Activated CD8-positive, alpha-beta T cell treated with anti-CD3 and anti-CD28 coated beads for 36 hours (primary cell): ENCODE measurements at regions not wholly inside any gene's neighbourhood (a gene's known extent, or its start where the extent isn't known, plus 50 kb on each side); places are given as distances from the start of the nearest gene placed in this dataset.

ENCODE experiments used
- ATAC-seq: fragments of 200-7000 bp; cut with Tn5 transposase; one replicate; pipeline ENCODE4 v1.10.0; 2021; ENCODE audit warnings: mild to moderate bottlenecking, moderate library complexity
- CTCF ChIA-PET: fragments of 350-600 bp; sonication (Branson Sonifier 250); formaldehyde crosslinking; loops from one replicate; lab custom pipeline; 2021; ENCODE audit warnings: antibody characterized with exemption; lab: Charles Lee
- POLR2A ChIA-PET: fragments of 350-600 bp; sonication (Branson Sonifier 250); formaldehyde crosslinking; loops from one replicate; lab custom pipeline; 2021; ENCODE audit warnings: antibody characterized with exemption; lab: Charles Lee
- DNase-seq: peaks from one replicate; pipeline ENCODE4 v3.0.0-alpha.2; 2020
- H3K27ac Mint-ChIP-seq: one replicate; pipeline ENCODE4 v1.8.0; 2021; ENCODE audit warnings: mild to moderate bottlenecking, mixed read lengths
- H3K27me3 Mint-ChIP-seq: one replicate; pipeline ENCODE4 v1.8.0; 2021; ENCODE audit warnings: mixed read lengths
- H3K36me3 Mint-ChIP-seq: one replicate; pipeline ENCODE4 v1.8.0; 2021; ENCODE audit warnings: low read depth, mixed read lengths
- H3K4me1 Mint-ChIP-seq: one replicate; pipeline ENCODE4 v1.8.0; 2021; ENCODE audit warnings: low read depth, mixed read lengths
- H3K4me3 Mint-ChIP-seq: one replicate; pipeline ENCODE4 v1.8.0; 2021; ENCODE audit warnings: mild to moderate bottlenecking, moderate library complexity, mixed read lengths
- H3K9me3 Mint-ChIP-seq: one replicate; pipeline ENCODE4 v1.8.0; 2021; ENCODE audit warnings: mixed read lengths
- intact Hi-C: fragments of 100-400 bp; cut with micrococcal nuclease; formaldehyde crosslinking; loops from one replicate; pipeline ENCODE4 v1.10.0; 2022
- TF ChIP-seq, protein P1 (sequence below): fragments of 200-600 bp; IDR thresholded peaks from one replicate; pipeline ENCODE4 v1.8.0; 2022; ENCODE audit warnings: antibody characterized with exemption, mild to moderate bottlenecking

DNA sequence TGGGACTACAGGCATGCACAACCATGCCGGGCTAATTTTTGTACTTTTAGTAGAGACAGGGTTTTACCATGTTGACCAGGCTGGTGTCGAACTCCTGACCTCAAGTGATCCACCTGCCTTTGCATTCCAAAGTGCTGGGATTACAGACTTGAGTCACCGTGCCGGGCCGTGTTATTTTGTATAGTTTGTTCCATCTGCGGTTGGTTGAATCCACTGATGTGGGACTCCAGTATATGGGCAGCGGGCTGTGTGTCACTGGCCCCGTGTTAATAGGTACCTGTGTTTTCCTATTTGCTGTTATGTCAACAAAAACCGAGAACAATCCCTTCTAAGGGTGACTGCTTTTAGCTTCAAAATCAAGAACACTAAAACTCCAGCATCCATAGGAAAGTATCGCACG is 297.6 kb upstream of the PITRM1 start:
- Mint-ChIP-seq H3K4me3 (no peak overlapping the region), H3K27me3 (peaks cover 9% of the 10 kb centered on the region), H3K9me3 (no peaks in the 10 kb centered on the region), H3K36me3 (no peaks in the 10 kb centered on the region), H3K27ac (no peak overlapping the region), H3K4me1 (peaks cover 35% of the 10 kb centered on the region)
- ChIA-PET POLR2A (no interaction called here), CTCF (no interaction called here)
- intact Hi-C loops: no loop called here
- TF ChIP-seq, protein P1, sequence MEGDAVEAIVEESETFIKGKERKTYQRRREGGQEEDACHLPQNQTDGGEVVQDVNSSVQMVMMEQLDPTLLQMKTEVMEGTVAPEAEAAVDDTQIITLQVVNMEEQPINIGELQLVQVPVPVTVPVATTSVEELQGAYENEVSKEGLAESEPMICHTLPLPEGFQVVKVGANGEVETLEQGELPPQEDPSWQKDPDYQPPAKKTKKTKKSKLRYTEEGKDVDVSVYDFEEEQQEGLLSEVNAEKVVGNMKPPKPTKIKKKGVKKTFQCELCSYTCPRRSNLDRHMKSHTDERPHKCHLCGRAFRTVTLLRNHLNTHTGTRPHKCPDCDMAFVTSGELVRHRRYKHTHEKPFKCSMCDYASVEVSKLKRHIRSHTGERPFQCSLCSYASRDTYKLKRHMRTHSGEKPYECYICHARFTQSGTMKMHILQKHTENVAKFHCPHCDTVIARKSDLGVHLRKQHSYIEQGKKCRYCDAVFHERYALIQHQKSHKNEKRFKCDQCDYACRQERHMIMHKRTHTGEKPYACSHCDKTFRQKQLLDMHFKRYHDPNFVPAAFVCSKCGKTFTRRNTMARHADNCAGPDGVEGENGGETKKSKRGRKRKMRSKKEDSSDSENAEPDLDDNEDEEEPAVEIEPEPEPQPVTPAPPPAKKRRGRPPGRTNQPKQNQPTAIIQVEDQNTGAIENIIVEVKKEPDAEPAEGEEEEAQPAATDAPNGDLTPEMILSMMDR: no peak
- ATAC-seq: no peak
- no peak for DNase-seq

DNA sequence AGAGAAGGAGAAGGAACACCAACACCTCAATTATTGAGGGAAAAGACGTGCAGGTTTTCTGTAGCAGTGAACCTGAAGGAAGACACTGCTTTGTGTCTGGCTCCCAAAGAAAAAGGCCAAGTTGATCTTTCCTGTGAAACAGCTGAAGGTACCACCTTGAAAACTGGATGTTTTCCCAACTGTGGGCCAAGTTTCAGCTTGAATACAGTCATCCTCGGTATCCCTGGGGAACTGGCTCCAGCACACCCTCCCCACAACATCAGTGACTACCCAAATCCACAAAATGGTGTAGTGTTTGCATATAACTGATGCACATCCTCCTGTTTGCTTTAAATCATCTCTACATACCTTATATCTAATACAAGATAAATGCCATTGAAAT is 297.0 kb upstream of the PITRM1 start:
- DNase-seq: no peak
- no peak overlapping the region for H3K4me3 Mint-ChIP-seq
- peaks cover 9% of the 10 kb centered on the region for H3K27me3 Mint-ChIP-seq
- no peaks in the 10 kb centered on the region for H3K9me3 Mint-ChIP-seq
- peaks cover 35% of the 10 kb centered on the region for H3K4me1 Mint-ChIP-seq
- POLR2A ChIA-PET: no interaction called here
- intact Hi-C loops: no loop called here
- CTCF ChIA-PET: no interaction called here
- H3K36me3 Mint-ChIP-seq: no peaks in the 10 kb centered on the region
- no peak overlapping the region for H3K27ac Mint-ChIP-seq
- TF ChIP-seq, protein P1: no peak
- ATAC-seq: no peak

DNA sequence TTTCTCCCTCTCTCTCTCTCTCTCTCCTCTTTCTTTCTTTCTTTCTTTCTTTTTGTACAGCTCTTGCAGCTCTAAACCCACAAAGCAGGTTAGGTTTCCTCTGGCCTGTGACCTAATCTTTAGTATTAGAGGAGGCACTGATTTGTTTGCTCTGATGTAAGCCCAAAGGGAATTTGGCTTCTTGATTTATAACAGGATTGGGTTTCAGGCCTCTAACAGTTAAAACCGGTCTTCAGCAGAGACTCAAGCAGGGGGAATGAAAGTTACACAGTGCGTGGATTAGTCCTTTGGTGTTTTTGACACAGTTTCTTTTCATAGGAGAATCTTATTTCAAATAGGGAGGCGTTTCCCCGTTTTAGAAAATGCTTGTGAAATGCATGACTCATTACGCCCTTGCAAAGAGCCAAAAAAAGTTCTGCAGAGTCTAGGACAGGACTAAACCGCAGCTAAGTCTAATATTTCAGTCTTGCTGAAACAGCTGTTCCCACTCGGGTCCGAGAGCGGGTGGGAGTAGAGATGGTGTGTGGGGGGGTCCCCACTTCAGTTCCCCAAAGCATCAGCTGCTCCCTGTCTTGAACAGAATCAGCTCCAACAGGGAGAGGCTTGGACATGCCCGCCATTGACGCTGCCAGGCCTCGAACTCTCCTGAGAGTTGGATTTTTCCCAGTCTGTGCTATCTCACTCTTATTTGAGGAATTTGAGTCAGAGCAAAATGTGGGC is 296.5 kb upstream of the PITRM1 start:
- ChIA-PET POLR2A (no interaction called here), CTCF (no interaction called here)
- Mint-ChIP-seq H3K36me3 (no peaks in the 10 kb centered on the region), H3K9me3 (no peaks in the 10 kb centered on the region), H3K4me3 (no peak overlapping the region), H3K4me1 (peaks cover 35% of the 10 kb centered on the region), H3K27me3 (peaks cover 7% of the 10 kb centered on the region), H3K27ac (peak overlapping the region; percentile 47)
- intact Hi-C loops: no loop called here
- no peak for DNase-seq
- no peak for ATAC-seq
- TF ChIP-seq, protein P1: no peak

DNA sequence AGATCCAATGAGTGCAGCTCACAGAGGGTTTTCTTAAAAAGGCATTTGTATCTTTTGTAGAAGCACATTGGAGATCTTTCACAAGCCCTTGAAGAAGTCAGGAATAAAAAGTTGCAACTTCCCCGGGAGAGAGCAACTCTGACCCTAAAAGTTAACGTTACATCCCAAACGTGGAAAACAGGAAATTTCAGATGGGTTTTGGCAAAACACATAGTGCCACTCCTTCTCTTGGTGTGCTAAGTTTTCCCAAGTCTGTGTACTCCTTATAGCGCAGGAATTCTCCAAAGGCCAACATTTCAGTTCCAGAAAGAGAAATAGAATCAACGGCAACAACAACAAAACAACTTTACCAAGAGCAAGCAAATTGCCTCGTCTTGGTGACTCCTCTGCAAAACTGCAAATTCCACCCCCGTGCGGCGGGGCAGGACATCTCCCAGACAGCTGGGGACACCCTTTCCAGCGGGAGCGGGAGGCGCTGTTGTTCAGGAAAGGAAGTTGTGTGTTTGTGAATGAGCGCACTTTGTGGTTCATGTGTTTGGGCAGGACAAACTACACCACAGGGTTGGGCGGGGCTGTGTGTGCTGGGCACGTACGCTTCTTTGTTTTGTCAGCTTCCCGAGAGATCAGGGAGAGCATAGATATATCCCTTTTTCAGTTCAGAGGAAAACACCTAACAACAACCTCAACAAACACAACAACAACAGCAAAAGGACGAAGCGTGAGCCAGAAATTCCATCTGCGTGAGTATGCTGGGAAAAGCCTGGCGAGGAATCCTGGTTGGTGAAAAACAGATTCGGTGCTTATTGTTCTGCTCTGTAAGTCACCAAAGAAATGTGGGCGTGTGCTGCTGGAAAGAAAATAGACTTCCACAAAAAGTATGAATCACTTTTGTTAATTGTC is 294.7 kb upstream of the PITRM1 start:
- H3K4me1 Mint-ChIP-seq: peaks cover 29% of the 10 kb centered on the region
- POLR2A ChIA-PET: no interaction called here
- intact Hi-C loops: no loop called here
- H3K4me3 Mint-ChIP-seq: peak overlapping the region; percentile 30
- TF ChIP-seq, protein P1: no peak
- no peaks in the 10 kb centered on the region for H3K9me3 Mint-ChIP-seq
- H3K27me3 Mint-ChIP-seq: peaks cover 5% of the 10 kb centered on the region
- H3K36me3 Mint-ChIP-seq: no peaks in the 10 kb centered on the region
- CTCF ChIA-PET: no interaction called here
- ATAC-seq: peak; percentile 37
- no peak for DNase-seq
- H3K27ac Mint-ChIP-seq: peak overlapping the region; percentile 25

DNA sequence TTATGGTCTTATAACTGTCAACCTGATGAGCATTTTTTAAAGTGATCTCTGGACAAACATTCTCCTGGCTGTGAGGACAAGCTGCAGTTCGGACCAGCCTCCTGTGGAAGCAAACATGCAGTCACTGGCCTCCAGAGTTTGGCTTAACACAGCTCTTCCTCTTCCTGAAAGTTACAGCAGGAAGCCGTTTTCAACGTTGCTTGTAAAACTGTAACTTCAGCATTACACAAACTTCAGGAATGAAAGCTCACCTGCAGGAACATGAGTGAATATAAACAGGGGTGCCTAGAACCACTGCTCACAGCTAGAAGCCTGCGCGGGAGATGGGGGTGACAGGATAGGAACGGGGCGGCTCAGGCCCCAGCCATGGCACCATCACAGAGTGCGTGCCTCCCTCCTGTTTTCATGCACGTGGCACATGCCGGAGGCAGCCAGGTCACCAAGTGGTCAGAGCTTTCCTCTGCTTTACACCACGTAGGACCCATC is 292.9 kb upstream of the PITRM1 start:
- DNase-seq (no peak), ATAC-seq (no peak)
- intact Hi-C loops: no loop called here
- ChIA-PET CTCF (interaction anchor here (0.7 kb wide), 1 partner anchor 1030 kb away, joined by 3 read pairs; no protein-coding TSS in a partner anchor), POLR2A (no interaction called here)
- Mint-ChIP-seq H3K9me3 (no peaks in the 10 kb centered on the region), H3K27me3 (peaks cover 4% of the 10 kb centered on the region), H3K36me3 (no peaks in the 10 kb centered on the region), H3K27ac (no peak overlapping the region), H3K4me3 (no peak overlapping the region), H3K4me1 (peaks cover 23% of the 10 kb centered on the region)
- TF ChIP-seq, protein P1: no peak
